ENCODE measurements at regions not wholly inside any gene's neighbourhood (a gene's known extent, or its start where the extent isn't known, plus 50 kb on each side); places are given as distances from the start of the nearest gene placed in this dataset.

- in situ Hi-C loops (cut with HindIII; ENCODE audit: low pct_unique_long_range_greater_than_20kb, low sequenced_read_pairs), result no loop called here
- DNase-seq (ENCODE audit: low read depth, low spot score), result no peak
Measured at GRCh38 chr18:34411952-34412351, 187.2 kb upstream of the NOL4 start.

GRCh38 chr18:34431042-34431441 lies 206.3 kb upstream of the NOL4 start:
- in situ Hi-C loops (cut with HindIII; ENCODE audit: low pct_unique_long_range_greater_than_20kb, low sequenced_read_pairs), result no loop called here
- DNase-seq (ENCODE audit: low read depth, low spot score), result no peak

- in situ Hi-C loops (cut with HindIII; ENCODE audit: low pct_unique_long_range_greater_than_20kb, low sequenced_read_pairs), result no loop called here
Measured at GRCh38 chr18:34444622-34445021, 219.9 kb upstream of the NOL4 start.

DNA sequence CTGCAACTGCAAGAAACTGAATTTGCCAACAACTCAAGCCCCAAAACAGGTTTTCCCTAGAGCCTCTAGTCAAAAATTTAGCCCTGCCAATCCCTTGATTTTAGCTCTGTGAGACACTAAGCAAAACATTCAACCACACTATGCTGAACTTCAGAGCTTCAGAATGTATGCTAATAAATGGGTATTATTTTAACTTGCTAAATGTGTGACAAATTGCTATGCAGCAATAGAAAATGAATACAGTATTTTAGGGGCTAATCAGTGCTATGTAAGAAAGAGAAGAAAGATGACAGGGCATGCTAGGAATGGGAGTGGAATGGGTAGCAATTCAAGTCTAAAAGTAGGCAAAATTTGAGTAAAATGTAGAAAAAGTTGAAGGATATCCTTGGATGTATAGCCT lies 223.9 kb upstream of the NOL4 start:
- in situ Hi-C loops (cut with HindIII; ENCODE audit: low pct_unique_long_range_greater_than_20kb, low sequenced_read_pairs), result no loop called here

More at GRCh38 chr18:34444622-34445021, 219.9 kb upstream of the NOL4 start:
- no peak for DNase-seq (ENCODE audit: low read depth, low spot score)

GRCh38 chr18:34457761-34458160 lies 233.0 kb upstream of the NOL4 start:
- in situ Hi-C loops (cut with HindIII; ENCODE audit: low pct_unique_long_range_greater_than_20kb, low sequenced_read_pairs), result no loop called here

More for the DNA sequence above, 223.9 kb upstream of the NOL4 start:
- no peak for DNase-seq (ENCODE audit: low read depth, low spot score)

GRCh38 chr18:34458410-34458977 lies 233.8 kb upstream of the NOL4 start:
- in situ Hi-C loops (cut with HindIII; ENCODE audit: low pct_unique_long_range_greater_than_20kb, low sequenced_read_pairs), result no loop called here
- no peak for DNase-seq (ENCODE audit: low read depth, low spot score)

More at GRCh38 chr18:34457761-34458160, 233.0 kb upstream of the NOL4 start:
- no peak for DNase-seq (ENCODE audit: low read depth, low spot score)

GRCh38 chr18:34461266-34461665 lies 236.6 kb upstream of the NOL4 start:
- in situ Hi-C loops (cut with HindIII; ENCODE audit: low pct_unique_long_range_greater_than_20kb, low sequenced_read_pairs), result no loop called here
- no peak for DNase-seq (ENCODE audit: low read depth, low spot score)

DNA sequence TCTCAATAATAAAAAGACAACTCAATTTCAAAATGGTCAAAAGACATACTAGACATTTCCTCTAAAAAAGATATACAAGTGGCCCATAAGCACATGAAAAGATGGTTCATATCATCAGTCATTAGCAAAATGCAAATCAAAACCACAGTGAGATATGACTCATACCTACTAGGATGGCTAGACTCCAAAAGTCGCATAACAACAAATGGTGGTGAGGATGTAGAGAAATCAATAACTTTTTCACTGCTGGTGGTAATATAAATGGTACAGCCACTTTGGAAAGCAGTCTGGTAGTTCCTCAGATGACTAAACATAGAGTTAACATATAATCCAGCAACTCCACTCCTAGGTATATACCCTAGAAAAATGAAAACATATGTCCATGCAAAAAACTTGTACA lies 242.3 kb upstream of the NOL4 start:
- in situ Hi-C loops (cut with HindIII; ENCODE audit: low pct_unique_long_range_greater_than_20kb, low sequenced_read_pairs), result no loop called here
- DNase-seq (ENCODE audit: low read depth, low spot score), result no peak

GRCh38 chr18:34480162-34480700 lies 229.9 kb upstream of the DTNA start:
- in situ Hi-C loops (cut with HindIII; ENCODE audit: low pct_unique_long_range_greater_than_20kb, low sequenced_read_pairs), result no loop called here
- no peak for DNase-seq (ENCODE audit: low read depth, low spot score)

DNA sequence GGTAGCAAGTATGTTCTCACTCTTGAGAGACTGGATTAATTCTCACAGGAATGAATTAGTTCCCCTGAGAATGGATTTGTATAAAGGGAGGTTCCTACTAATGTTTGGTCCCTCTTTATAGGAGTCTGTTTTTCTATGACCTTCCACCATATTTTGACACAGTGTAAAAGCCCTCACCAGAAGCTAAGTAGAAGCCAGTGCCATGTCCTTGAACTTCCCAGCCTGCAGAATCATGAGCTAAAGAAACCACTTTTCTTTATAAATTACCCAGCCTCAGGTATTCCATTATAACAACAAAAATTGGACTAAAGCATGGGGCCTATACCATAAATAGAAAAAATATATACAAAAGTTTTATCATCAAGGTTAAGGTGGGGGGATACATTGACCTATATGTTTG lies 227.9 kb upstream of the DTNA start:
- no peak for DNase-seq (ENCODE audit: low read depth, low spot score)
- in situ Hi-C loops (cut with HindIII; ENCODE audit: low pct_unique_long_range_greater_than_20kb, low sequenced_read_pairs), result no loop called here

- no peak for DNase-seq (ENCODE audit: low read depth, low spot score)
- in situ Hi-C loops (cut with HindIII; ENCODE audit: low pct_unique_long_range_greater_than_20kb, low sequenced_read_pairs), result no loop called here
Measured at GRCh38 chr18:34483198-34483597, 226.9 kb upstream of the DTNA start.

DNA sequence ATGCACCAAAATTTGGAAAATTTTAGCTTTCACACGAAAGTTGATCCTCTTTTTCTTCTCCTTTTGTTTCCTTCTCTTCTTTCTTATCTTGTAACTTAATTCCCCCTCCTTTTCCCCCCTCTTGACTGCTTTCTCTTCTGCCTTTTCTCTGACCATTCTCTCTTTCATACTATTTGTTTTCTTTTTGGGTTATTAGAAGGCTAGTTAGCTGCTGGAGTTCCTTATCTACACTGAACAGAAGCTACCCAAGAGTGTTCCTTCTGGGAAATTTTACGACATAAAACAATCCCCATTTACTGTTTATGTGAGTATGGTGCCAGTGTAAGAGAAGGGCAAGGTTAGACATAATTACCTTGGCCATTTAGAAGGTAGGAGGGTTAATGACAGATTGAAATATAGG lies 218.4 kb upstream of the DTNA start:
- in situ Hi-C loops (cut with HindIII; ENCODE audit: low pct_unique_long_range_greater_than_20kb, low sequenced_read_pairs), result no loop called here

DNA sequence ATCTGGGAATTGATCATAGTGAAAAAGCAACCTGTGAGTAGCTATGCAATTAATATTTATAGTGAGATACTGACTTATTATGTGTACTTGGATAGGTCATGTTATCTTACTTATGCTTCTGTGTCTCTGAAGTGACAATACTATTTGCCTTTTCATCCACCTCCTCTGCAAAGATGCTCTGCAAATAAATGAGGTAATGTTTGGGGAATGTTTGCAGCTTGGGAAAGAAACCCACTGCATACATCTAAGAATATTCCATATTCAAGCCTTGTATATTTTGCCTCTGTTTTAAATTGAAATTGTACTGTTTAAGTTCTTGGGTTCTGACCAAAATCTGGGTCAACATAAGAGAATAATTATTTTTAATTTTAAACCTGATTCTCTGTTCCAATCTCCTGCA lies 217.4 kb upstream of the DTNA start:
- in situ Hi-C loops (cut with HindIII; ENCODE audit: low pct_unique_long_range_greater_than_20kb, low sequenced_read_pairs), result no loop called here
- DNase-seq (ENCODE audit: low read depth, low spot score), result no peak

More for the DNA sequence above, 218.4 kb upstream of the DTNA start:
- DNase-seq (ENCODE audit: low read depth, low spot score), result no peak

GRCh38 chr18:34493099-34493544 lies 217.0 kb upstream of the DTNA start:
- in situ Hi-C loops (cut with HindIII; ENCODE audit: low pct_unique_long_range_greater_than_20kb, low sequenced_read_pairs), result no loop called here
- DNase-seq (ENCODE audit: low read depth, low spot score), result peak; percentile 7

DNA sequence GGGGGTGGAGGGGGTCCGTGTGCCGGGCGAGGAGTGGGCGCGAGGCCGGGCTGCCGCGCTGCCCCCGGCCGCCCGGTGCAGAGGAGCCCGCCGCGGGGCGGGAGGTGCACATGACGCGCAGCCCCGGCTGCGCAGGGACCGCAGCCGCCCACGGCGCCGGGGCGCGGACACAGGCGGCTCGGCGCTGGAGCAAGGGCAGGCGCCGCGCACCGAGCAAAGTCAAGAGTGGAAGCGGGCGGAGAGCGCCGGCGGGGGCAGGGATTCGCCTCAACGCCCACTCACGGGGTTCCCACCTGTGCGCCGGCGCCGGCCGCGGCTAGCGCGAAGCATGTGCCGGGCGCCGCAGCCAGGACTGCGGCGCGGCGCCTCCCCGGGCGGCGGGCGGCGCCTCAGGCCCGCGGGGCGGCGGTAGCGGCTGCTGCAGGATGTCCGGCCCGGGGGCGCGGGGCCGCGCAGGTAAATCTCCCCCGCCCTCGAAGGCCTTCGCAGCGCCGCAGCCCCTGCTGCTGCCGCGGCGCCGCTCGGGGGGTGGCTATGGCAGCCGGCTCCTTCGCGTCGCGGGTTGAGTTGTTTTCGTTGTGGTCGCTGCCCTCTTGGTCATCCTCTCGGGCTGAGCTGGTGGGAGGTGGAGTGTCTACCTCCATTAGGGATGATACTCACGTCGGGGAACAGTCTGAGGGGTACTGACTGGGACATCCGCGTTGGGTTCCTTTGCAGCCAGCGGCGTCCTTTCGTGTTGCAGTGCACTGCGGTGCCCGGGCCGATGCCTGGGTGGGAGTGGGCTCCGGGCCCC lies 216.3 kb upstream of the DTNA start:
- in situ Hi-C loops (cut with HindIII; ENCODE audit: low pct_unique_long_range_greater_than_20kb, low sequenced_read_pairs), result no loop called here
- no peak for DNase-seq (ENCODE audit: low read depth, low spot score)

GRCh38 chr18:34494359-34494696 lies 215.8 kb upstream of the DTNA start:
- in situ Hi-C loops (cut with HindIII; ENCODE audit: low pct_unique_long_range_greater_than_20kb, low sequenced_read_pairs), result no loop called here
- DNase-seq (ENCODE audit: low read depth, low spot score), result no peak

GRCh38 chr18:34495506-34495905 lies 214.6 kb upstream of the DTNA start:
- DNase-seq (ENCODE audit: low read depth, low spot score), result no peak
- in situ Hi-C loops (cut with HindIII; ENCODE audit: low pct_unique_long_range_greater_than_20kb, low sequenced_read_pairs), result no loop called here

DNA sequence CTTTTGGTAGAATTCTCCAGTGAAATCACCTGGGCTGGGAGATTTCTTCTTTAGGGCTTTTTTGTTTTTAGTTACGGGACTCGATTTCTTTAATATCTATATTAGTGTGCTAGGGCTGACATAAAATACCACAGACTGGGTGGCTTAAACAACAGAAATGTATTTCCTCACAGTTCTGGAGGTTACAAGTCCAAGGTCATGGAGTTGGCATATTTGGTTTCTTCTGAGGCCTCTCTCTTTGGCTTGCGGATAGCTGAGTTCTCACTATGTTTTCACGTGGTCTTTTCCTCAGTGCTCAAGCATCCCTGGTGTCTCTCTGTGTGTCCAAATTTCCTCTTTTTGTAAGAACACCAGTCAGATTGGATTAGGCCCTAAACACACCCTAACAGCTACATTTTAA lies 208.5 kb upstream of the DTNA start:
- in situ Hi-C loops (cut with HindIII; ENCODE audit: low pct_unique_long_range_greater_than_20kb, low sequenced_read_pairs), result no loop called here
- no peak for DNase-seq (ENCODE audit: low read depth, low spot score)

DNA sequence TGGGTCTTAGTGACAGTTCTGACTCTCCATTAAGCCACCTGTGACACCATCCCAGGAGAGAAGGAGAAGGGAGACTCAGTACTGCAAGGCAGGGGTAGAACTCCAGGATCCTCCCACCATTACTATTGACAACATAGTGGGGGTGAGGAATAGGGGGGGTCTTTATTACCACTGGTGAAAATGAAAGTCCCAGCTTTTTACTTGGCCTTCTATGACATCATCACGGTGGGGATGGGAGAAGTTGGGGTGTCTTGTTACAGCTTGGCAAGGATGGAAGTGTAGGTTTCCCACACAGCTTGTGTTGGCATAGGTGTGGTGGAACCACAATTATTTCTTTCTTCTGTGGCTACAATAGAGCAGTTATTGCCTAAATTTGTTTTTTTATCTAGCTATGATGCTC lies 203.9 kb upstream of the DTNA start:
- in situ Hi-C loops (cut with HindIII; ENCODE audit: low pct_unique_long_range_greater_than_20kb, low sequenced_read_pairs), result no loop called here
- DNase-seq (ENCODE audit: low read depth, low spot score), result no peak

Measured in SK-MEL-5 (cell line).